ENCODE measurements at regions not wholly inside any gene's neighbourhood (a gene's known extent, or its start where the extent isn't known, plus 50 kb on each side); places are given as distances from the start of the nearest gene placed in this dataset.

DNA sequence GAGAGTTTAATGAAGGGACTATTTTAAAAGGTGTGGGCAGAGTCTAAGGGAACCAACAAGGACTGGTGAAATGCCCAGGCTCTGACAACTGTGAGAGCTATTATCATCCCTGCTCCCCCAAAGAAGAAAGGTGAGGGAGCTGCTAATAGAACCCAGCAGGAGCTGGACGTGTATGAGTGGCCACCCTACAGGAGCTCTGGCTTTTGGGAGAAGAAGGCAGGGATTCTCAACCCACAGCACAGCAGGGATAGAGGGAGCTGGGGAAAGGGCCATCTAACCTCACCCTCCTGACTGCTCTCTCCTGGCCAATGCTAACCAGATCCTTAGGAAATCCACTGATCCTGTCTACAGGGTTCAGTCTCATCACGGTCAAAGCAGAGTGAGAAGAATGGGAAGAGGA is 57.1 kb downstream of the GRIN2B start:
- no peaks in the 10 kb centered on the region for H3K9me3 ChIP-seq
- no peak overlapping the region for H3K4me3 ChIP-seq
- no peak overlapping the region for H3K27ac ChIP-seq
- no peaks in the 10 kb centered on the region for H3K36me3 ChIP-seq
- no peaks in the 10 kb centered on the region for H3K4me1 ChIP-seq
- no peak for DNase-seq (ENCODE audit: low spot score in 2 of 2)
- TF ChIP-seq POLR2AphosphoS5 (IDR thresholded peaks at IDR 0.05), result no peak
- 53% methylated on average over 2 of the region's 2 CpGs for WGBS
- no peaks in the 10 kb centered on the region for H3K27me3 ChIP-seq

DNA sequence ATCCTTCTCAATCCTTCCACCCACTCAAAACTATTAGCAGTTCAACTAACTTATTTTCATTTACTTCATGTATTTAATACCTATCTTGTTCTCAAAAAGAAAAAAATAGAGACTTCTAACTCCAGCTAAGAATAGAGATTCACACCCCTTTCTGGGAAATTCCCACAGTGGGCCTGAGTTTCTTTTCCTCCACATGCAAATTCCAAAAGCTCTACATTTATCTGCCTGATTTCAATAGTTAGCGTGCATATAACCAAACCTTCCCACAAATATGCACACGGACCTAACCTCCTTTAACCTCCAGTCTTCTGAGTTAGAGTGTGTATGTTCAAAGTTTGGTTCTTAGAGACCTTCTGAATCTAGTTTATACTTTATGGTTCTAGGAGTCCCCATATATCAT is 62.5 kb downstream of the GRIN2B start:
- H3K4me3 ChIP-seq, result no peak overlapping the region
- H3K36me3 ChIP-seq, result no peaks in the 10 kb centered on the region
- no peaks in the 10 kb centered on the region for H3K4me1 ChIP-seq
- no peak for DNase-seq (ENCODE audit: low spot score in 2 of 2)
- H3K27ac ChIP-seq, result no peak overlapping the region
- H3K9me3 ChIP-seq, result no peaks in the 10 kb centered on the region
- 33% methylated on average over 2 of the region's 2 CpGs for WGBS
- TF ChIP-seq POLR2AphosphoS5 (IDR thresholded peaks at IDR 0.05), result no peak
- no peak for TF ChIP-seq EP300 (IDR thresholded peaks at IDR 0.05)
- TF ChIP-seq, protein P1, sequence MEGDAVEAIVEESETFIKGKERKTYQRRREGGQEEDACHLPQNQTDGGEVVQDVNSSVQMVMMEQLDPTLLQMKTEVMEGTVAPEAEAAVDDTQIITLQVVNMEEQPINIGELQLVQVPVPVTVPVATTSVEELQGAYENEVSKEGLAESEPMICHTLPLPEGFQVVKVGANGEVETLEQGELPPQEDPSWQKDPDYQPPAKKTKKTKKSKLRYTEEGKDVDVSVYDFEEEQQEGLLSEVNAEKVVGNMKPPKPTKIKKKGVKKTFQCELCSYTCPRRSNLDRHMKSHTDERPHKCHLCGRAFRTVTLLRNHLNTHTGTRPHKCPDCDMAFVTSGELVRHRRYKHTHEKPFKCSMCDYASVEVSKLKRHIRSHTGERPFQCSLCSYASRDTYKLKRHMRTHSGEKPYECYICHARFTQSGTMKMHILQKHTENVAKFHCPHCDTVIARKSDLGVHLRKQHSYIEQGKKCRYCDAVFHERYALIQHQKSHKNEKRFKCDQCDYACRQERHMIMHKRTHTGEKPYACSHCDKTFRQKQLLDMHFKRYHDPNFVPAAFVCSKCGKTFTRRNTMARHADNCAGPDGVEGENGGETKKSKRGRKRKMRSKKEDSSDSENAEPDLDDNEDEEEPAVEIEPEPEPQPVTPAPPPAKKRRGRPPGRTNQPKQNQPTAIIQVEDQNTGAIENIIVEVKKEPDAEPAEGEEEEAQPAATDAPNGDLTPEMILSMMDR (IDR thresholded peaks at IDR 0.05), result no peak
- TF ChIP-seq POLR2A (IDR thresholded peaks at IDR 0.05), result no peak
- no peaks in the 10 kb centered on the region for H3K27me3 ChIP-seq

DNA sequence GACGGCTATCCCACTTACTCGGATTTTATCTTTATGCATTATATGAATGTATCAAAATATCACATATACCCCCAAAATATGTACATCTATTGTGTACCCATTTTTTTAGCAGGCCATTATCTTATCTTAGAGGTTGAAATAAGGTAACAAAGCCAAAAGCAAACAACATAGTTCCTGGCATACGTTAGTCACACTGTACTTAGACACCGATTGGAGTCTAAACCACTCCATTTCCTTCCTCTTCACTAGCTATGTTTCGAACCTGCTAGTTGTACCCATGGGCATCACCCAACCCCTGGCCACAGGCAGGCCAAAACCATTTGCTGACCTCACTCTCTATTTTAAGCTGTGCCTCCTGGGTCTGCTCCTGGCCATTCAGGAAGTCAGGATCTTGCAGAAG is 66.3 kb downstream of the GRIN2B start:
- no peaks in the 10 kb centered on the region for H3K36me3 ChIP-seq
- DNase-seq (ENCODE audit: low spot score in 2 of 2), result no peak
- TF ChIP-seq POLR2A (IDR thresholded peaks at IDR 0.05) (no peak), POLR2AphosphoS5 (IDR thresholded peaks at IDR 0.05) (no peak), EP300 (IDR thresholded peaks at IDR 0.05) (no peak)
- TF ChIP-seq, protein P1 (IDR thresholded peaks at IDR 0.05), result no peak
- H3K4me1 ChIP-seq, result no peaks in the 10 kb centered on the region
- 86% methylated on average over 5 of the region's 5 CpGs for WGBS
- no peak overlapping the region for H3K4me3 ChIP-seq
- no peaks in the 10 kb centered on the region for H3K27me3 ChIP-seq
- no peak overlapping the region for H3K27ac ChIP-seq
- H3K9me3 ChIP-seq, result no peaks in the 10 kb centered on the region

DNA sequence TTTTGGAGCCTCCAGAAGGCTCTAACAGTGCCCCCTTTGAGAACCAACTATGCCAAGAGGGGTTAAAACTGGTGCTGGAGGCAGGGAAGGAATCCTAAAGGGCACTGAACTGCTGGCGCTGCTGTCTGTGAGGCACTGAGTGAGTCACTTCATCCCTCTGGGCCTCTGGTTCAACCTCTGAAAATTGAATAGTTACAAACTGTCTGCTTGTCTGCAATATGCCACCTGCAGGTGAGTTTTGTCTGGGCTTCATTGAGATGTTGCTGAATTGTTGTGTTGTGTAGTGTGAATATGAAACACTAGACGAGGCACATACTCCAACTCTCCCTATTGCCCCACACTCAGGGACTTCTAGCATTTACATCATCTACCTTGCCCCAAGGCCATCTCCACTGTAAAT is 68.0 kb downstream of the GRIN2B start:
- WGBS, result 64% methylated on average over 2 of the region's 2 CpGs
- Histone ChIP-seq H3K4me1 (no peaks in the 10 kb centered on the region), H3K27me3 (no peaks in the 10 kb centered on the region), H3K9me3 (no peaks in the 10 kb centered on the region), H3K4me3 (no peak overlapping the region), H3K27ac (no peak overlapping the region), H3K36me3 (no peaks in the 10 kb centered on the region)
- TF ChIP-seq POLR2A (IDR thresholded peaks at IDR 0.05), result no peak
- TF ChIP-seq, protein P1 (IDR thresholded peaks at IDR 0.05), result no peak
- TF ChIP-seq POLR2AphosphoS5 (IDR thresholded peaks at IDR 0.05), result no peak
- TF ChIP-seq EP300 (IDR thresholded peaks at IDR 0.05), result no peak
- DNase-seq (ENCODE audit: low spot score in 2 of 2), result no peak

DNA sequence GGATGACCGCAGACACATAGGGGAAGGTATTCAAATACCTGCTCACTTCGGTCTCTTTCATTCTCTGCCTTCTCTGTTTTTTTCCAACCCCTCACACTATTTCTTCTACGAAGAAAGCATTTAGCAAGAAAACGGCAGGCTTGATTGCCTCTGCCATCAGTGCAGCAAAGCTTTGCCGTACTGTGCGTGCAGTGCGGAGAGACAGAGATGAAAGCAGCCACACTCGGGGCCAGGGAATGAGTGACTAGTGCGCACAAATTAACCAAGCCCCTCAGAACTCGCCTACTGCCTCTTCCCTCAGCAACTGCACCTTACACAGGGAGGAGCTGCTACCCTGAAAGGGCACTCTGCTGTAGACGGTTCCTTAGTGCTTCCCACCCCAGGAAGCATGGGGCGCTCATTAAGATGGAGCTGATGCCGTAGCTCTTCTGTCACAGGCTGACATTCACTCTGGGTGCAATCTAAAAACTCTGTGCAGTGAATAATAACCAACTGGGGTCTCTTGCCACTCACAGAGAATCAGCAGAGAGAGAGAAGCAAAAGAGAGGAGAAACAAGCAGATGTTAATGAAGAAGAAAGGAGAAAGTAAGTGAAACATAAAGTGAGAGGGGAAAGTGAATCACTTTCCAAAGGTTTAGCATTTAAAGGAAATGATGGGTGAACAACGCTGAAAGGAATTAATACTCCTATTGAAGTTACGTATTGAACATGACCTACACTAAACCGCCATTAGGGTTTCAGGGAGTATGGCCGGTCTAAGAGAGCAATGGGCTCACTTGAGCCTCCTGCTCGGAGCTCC is 69.4 kb downstream of the GRIN2B start:
- Histone ChIP-seq H3K27me3 (no peaks in the 10 kb centered on the region), H3K36me3 (no peaks in the 10 kb centered on the region), H3K9me3 (no peaks in the 10 kb centered on the region), H3K4me1 (no peaks in the 10 kb centered on the region), H3K4me3 (no peak overlapping the region), H3K27ac (no peak overlapping the region)
- no peak for TF ChIP-seq EP300 (IDR thresholded peaks at IDR 0.05)
- TF ChIP-seq POLR2AphosphoS5 (IDR thresholded peaks at IDR 0.05), result no peak
- TF ChIP-seq, protein P1 (IDR thresholded peaks at IDR 0.05), result no peak
- TF ChIP-seq POLR2A (IDR thresholded peaks at IDR 0.05), result no peak
- no peak for DNase-seq (ENCODE audit: low spot score in 2 of 2)
- WGBS, result 88% methylated on average over 18 of the region's 18 CpGs
